Mesendoderm (in vitro differentiated cells): ENCODE measurements at regions not wholly inside any gene's neighbourhood (a gene's known extent, or its start where the extent isn't known, plus 50 kb on each side); places are given as distances from the start of the nearest gene placed in this dataset.
A peak's percentile ranks its signal among the peaks of the same experiment; 100 is the strongest.

ENCODE experiments used
- DNase-seq: peaks from one replicate; pipeline ENCODE4 v3.0.0; 2013
- H2AK5ac ChIP-seq: 2 replicates; pipeline ENCODE4 v1.6.1; 2013; ENCODE audit warnings: low read length, inconsistent platforms
- H2BK120ac ChIP-seq: 2 replicates; pipeline ENCODE4 v1.6.1; 2013; ENCODE audit warnings: low read depth, mild to moderate bottlenecking, low read length, moderate library complexity, mixed read lengths
- H2BK15ac ChIP-seq: replicated peaks from 2 replicates; pipeline ENCODE4 v1.6.1; 2013; ENCODE audit warnings: low read depth, mild to moderate bottlenecking, moderate library complexity
- H2BK5ac ChIP-seq: 2 replicates; pipeline ENCODE4 v1.6.1; 2013; ENCODE audit warnings: low read length, inconsistent platforms
- H3K18ac ChIP-seq: 2 replicates; pipeline ENCODE4 v1.6.1; 2013; ENCODE audit warnings: mild to moderate bottlenecking, low read length, mixed read lengths
- H3K23ac ChIP-seq: one replicate; pipeline ENCODE4 v1.6.1; 2013; ENCODE audit warnings: low read length
- H3K27ac ChIP-seq: 2 replicates; pipeline ENCODE4 v1.5.1; 2013; ENCODE audit warnings: low read depth, mild to moderate bottlenecking, inconsistent platforms, low read length, moderate library complexity
- H3K27me3 ChIP-seq: 2 replicates; pipeline ENCODE4 v1.6.1; 2013; ENCODE audit warnings: low read length, control low read depth, mild to moderate bottlenecking, inconsistent platforms; ENCODE audit not compliant: insufficient read depth, poor library complexity
- H3K36me3 ChIP-seq: 2 replicates; pipeline ENCODE4 v1.6.1; 2013; ENCODE audit warnings: low read length, inconsistent platforms; ENCODE audit not compliant: control insufficient read depth, insufficient read depth
- H3K4ac ChIP-seq: one replicate; pipeline ENCODE4 v1.6.1; 2013; ENCODE audit warnings: low read depth, mild to moderate bottlenecking, low read length, moderate library complexity
- H3K4me1 ChIP-seq: 2 replicates; pipeline ENCODE4 v1.6.1; 2013; ENCODE audit warnings: low read depth, low read length, inconsistent platforms; ENCODE audit not compliant: control insufficient read depth
- H3K4me2 ChIP-seq: 2 replicates; pipeline ENCODE4 v1.6.1; 2013; ENCODE audit warnings: low read length
- H3K4me3 ChIP-seq: 2 replicates; pipeline ENCODE4 v1.5.1; 2013; ENCODE audit warnings: mild to moderate bottlenecking, low read length
- H3K56ac ChIP-seq: one replicate; pipeline ENCODE4 v1.6.1; 2013; ENCODE audit warnings: low read length
- H3K79me1 ChIP-seq: 2 replicates; pipeline ENCODE4 v1.6.1; 2013; ENCODE audit warnings: low read length, inconsistent platforms
- H3K79me2 ChIP-seq: 2 replicates; pipeline ENCODE4 v1.6.1; 2013; ENCODE audit warnings: mild to moderate bottlenecking, low read length; ENCODE audit not compliant: control insufficient read depth, insufficient read depth
- H3K9ac ChIP-seq: 2 replicates; pipeline ENCODE4 v1.6.1; 2013; ENCODE audit warnings: low read length, inconsistent platforms
- H4K5ac ChIP-seq: one replicate; pipeline ENCODE4 v1.6.1; 2013; ENCODE audit warnings: low read length
- H4K8ac ChIP-seq: one replicate; pipeline ENCODE4 v1.6.1; 2013; ENCODE audit warnings: low read depth, mild to moderate bottlenecking, control low read depth, low read length, moderate library complexity
- WGBS: extraction: QIAGEN DNeasy Blood & Tissue Kit; methylation state at CpG from one replicate; pipeline ENCODE4 v1.1.7; 2013; ENCODE audit warnings: low lambda C conversion rate, missing lambda C conversion rate; ENCODE audit not compliant: insufficient coverage; ENCODE audit errors: extremely low coverage; 5-methylcytosine and 5-hydroxymethylcytosine counted together

- Histone ChIP-seq H3K4me3 (no peak overlapping the region), H3K4me1 (peaks cover 3% of the 10 kb centered on the region), H3K23ac (no peak overlapping the region), H3K18ac (no peak overlapping the region), H4K5ac (no peak overlapping the region), H3K27ac (no peak overlapping the region), H3K79me2 (no peaks in the 10 kb centered on the region), H2BK120ac (no peak overlapping the region), H3K56ac (no peak overlapping the region), H3K36me3 (no peaks in the 10 kb centered on the region), H4K8ac (no peak overlapping the region), H3K4me2 (no peak overlapping the region), H3K4ac (no peak overlapping the region), H2BK5ac (no peak overlapping the region), H3K9ac (no peak overlapping the region), H2BK15ac (no peak overlapping the region), H3K27me3 (no peaks in the 10 kb centered on the region), H2AK5ac (no peak overlapping the region), H3K79me1 (no peaks in the 10 kb centered on the region)
- no CpG with 5 or more reads among the region's 3 CpGs for WGBS
- no peak for DNase-seq
These were observed 169.7 kb downstream of the ANXA2 start for GRCh38 chr15:60228101-60228500.

- H3K9ac ChIP-seq: no peak overlapping the region
- no peak overlapping the region for H2AK5ac ChIP-seq
- H3K4me1 ChIP-seq: peaks cover 3% of the 10 kb centered on the region
- H3K18ac ChIP-seq: no peak overlapping the region
- H3K27me3 ChIP-seq: no peaks in the 10 kb centered on the region
- H2BK5ac ChIP-seq: no peak overlapping the region
- H4K8ac ChIP-seq: no peak overlapping the region
- no peaks in the 10 kb centered on the region for H3K36me3 ChIP-seq
- no peak overlapping the region for H2BK120ac ChIP-seq
- no peak overlapping the region for H3K27ac ChIP-seq
- no peak overlapping the region for H3K23ac ChIP-seq
- H3K79me1 ChIP-seq: no peaks in the 10 kb centered on the region
- no peak overlapping the region for H2BK15ac ChIP-seq
- no peaks in the 10 kb centered on the region for H3K79me2 ChIP-seq
- no peak overlapping the region for H3K56ac ChIP-seq
- no peak overlapping the region for H3K4me3 ChIP-seq
- H4K5ac ChIP-seq: no peak overlapping the region
- no peak overlapping the region for H3K4ac ChIP-seq
- DNase-seq: no peak
- no CpG with 5 or more reads among the region's 2 CpGs for WGBS
- H3K4me2 ChIP-seq: no peak overlapping the region
These were observed 169.2 kb downstream of the ANXA2 start for GRCh38 chr15:60228619-60229018.

- no peak overlapping the region for H3K4me3 ChIP-seq
- peak; percentile 87 for DNase-seq
- peak overlapping the region; percentile 76 for H3K27ac ChIP-seq
- H3K36me3 ChIP-seq: no peaks in the 10 kb centered on the region
- peak overlapping the region; percentile 50 for H3K56ac ChIP-seq
- H4K8ac ChIP-seq: no peak overlapping the region
- H2BK5ac ChIP-seq: no peak overlapping the region
- no peaks in the 10 kb centered on the region for H3K79me1 ChIP-seq
- H3K79me2 ChIP-seq: no peaks in the 10 kb centered on the region
- H3K27me3 ChIP-seq: no peaks in the 10 kb centered on the region
- H2BK15ac ChIP-seq: no peak overlapping the region
- H3K4ac ChIP-seq: no peak overlapping the region
- H3K4me1 ChIP-seq: peaks cover 12% of the 10 kb centered on the region
- no peak overlapping the region for H3K9ac ChIP-seq
- no peak overlapping the region for H4K5ac ChIP-seq
- H2AK5ac ChIP-seq: no peak overlapping the region
- H3K4me2 ChIP-seq: no peak overlapping the region
- H3K23ac ChIP-seq: no peak overlapping the region
- no peak overlapping the region for H2BK120ac ChIP-seq
- WGBS: no CpG with 5 or more reads among the region's 7 CpGs
- H3K18ac ChIP-seq: peak overlapping the region; percentile 14
These were observed 161.7 kb downstream of the ANXA2 start for GRCh38 chr15:60235951-60236710.

GRCh38 chr15:60237446-60237845, 160.3 kb downstream of the ANXA2 start:
- H3K4ac ChIP-seq: no peak overlapping the region
- H3K4me2 ChIP-seq: no peak overlapping the region
- H3K27me3 ChIP-seq: no peaks in the 10 kb centered on the region
- no peak overlapping the region for H3K23ac ChIP-seq
- H3K36me3 ChIP-seq: no peaks in the 10 kb centered on the region
- H3K18ac ChIP-seq: no peak overlapping the region
- no peak overlapping the region for H3K27ac ChIP-seq
- H3K79me2 ChIP-seq: no peaks in the 10 kb centered on the region
- H2AK5ac ChIP-seq: no peak overlapping the region
- no peak overlapping the region for H4K5ac ChIP-seq
- H3K4me1 ChIP-seq: peaks cover 12% of the 10 kb centered on the region
- DNase-seq: peak; percentile 37
- no peak overlapping the region for H4K8ac ChIP-seq
- no peak overlapping the region for H2BK15ac ChIP-seq
- H3K4me3 ChIP-seq: no peak overlapping the region
- no peaks in the 10 kb centered on the region for H3K79me1 ChIP-seq
- no peak overlapping the region for H3K56ac ChIP-seq
- no CpG with 5 or more reads among the region's 8 CpGs for whole genome bisulfite sequencing
- H2BK120ac ChIP-seq: no peak overlapping the region
- H3K9ac ChIP-seq: no peak overlapping the region
- H2BK5ac ChIP-seq: no peak overlapping the region

GRCh38 chr15:60243769-60244168, 154.0 kb downstream of the ANXA2 start:
- no peak overlapping the region for H3K56ac ChIP-seq
- H3K79me1 ChIP-seq: no peaks in the 10 kb centered on the region
- H3K27me3 ChIP-seq: no peaks in the 10 kb centered on the region
- H4K8ac ChIP-seq: no peak overlapping the region
- H4K5ac ChIP-seq: no peak overlapping the region
- H3K79me2 ChIP-seq: no peaks in the 10 kb centered on the region
- DNase-seq: peak; percentile 14
- no peak overlapping the region for H3K18ac ChIP-seq
- H3K9ac ChIP-seq: no peak overlapping the region
- no peak overlapping the region for H3K23ac ChIP-seq
- H2BK15ac ChIP-seq: no peak overlapping the region
- H3K4me3 ChIP-seq: no peak overlapping the region
- peaks cover 1% of the 10 kb centered on the region for H3K4me1 ChIP-seq
- no CpG with 5 or more reads among the region's 4 CpGs for WGBS
- H3K4me2 ChIP-seq: no peak overlapping the region
- H3K27ac ChIP-seq: no peak overlapping the region
- H3K4ac ChIP-seq: no peak overlapping the region
- no peaks in the 10 kb centered on the region for H3K36me3 ChIP-seq
- no peak overlapping the region for H2BK120ac ChIP-seq
- H2BK5ac ChIP-seq: no peak overlapping the region
- no peak overlapping the region for H2AK5ac ChIP-seq

- H4K8ac ChIP-seq: no peak overlapping the region
- H2BK15ac ChIP-seq: no peak overlapping the region
- no peak overlapping the region for H3K4ac ChIP-seq
- no peaks in the 10 kb centered on the region for H3K79me2 ChIP-seq
- no peak overlapping the region for H2AK5ac ChIP-seq
- H2BK5ac ChIP-seq: no peak overlapping the region
- no peak overlapping the region for H3K27ac ChIP-seq
- peaks cover 1% of the 10 kb centered on the region for H3K4me1 ChIP-seq
- H3K56ac ChIP-seq: no peak overlapping the region
- H3K4me2 ChIP-seq: no peak overlapping the region
- no peak overlapping the region for H3K9ac ChIP-seq
- H3K23ac ChIP-seq: no peak overlapping the region
- H3K4me3 ChIP-seq: no peak overlapping the region
- no peak overlapping the region for H3K18ac ChIP-seq
- DNase-seq: no peak
- H3K79me1 ChIP-seq: no peaks in the 10 kb centered on the region
- H4K5ac ChIP-seq: no peak overlapping the region
- no peak overlapping the region for H2BK120ac ChIP-seq
- H3K36me3 ChIP-seq: no peaks in the 10 kb centered on the region
- H3K27me3 ChIP-seq: no peaks in the 10 kb centered on the region
These were observed 153.0 kb downstream of the ANXA2 start for GRCh38 chr15:60244813-60245212.
